Activated CD4-positive, alpha-beta T cell treated with anti-CD3 and anti-CD28 coated beads for 48 hours (primary cell): ENCODE measurements at regions not wholly inside any gene's neighbourhood (a gene's known extent, or its start where the extent isn't known, plus 50 kb on each side); places are given as distances from the start of the nearest gene placed in this dataset.
"Not testable (repeated sequence)": the region's sequence is repeated elsewhere in the genome, so short reads cannot be mapped to it uniquely, and the experiment has no call there.

Source experiments
- DNase-seq: peaks from one replicate; pipeline ENCODE4 v3.0.0-alpha.2; 2020

- no peak for DNase-seq
These were observed 748.5 kb upstream of the MBL2 start for GRCh38 chr10:53521046-53521445.

GRCh38 chr10:53508197-53508596 is 735.6 kb upstream of the MBL2 start:
- DNase-seq: no peak

- DNase-seq: not testable (repeated sequence)
These were observed 731.9 kb upstream of the MBL2 start for GRCh38 chr10:53504492-53504891.

GRCh38 chr10:53491774-53492173 is 719.2 kb upstream of the MBL2 start:
- DNase-seq: no peak

GRCh38 chr10:53490553-53490952 is 718.0 kb upstream of the MBL2 start:
- no peak for DNase-seq

- no peak for DNase-seq
These were observed 717.0 kb upstream of the MBL2 start for GRCh38 chr10:53489335-53490182.

- no peak for DNase-seq
These were observed 714.7 kb upstream of the MBL2 start for GRCh38 chr10:53487019-53487983.

- not testable (repeated sequence) for DNase-seq
These were observed 712.8 kb upstream of the MBL2 start for GRCh38 chr10:53485422-53485821.

GRCh38 chr10:53479365-53479764 is 706.8 kb upstream of the MBL2 start:
- DNase-seq: no peak

GRCh38 chr10:53477313-53477675 is 704.7 kb upstream of the MBL2 start:
- DNase-seq: no peak

GRCh38 chr10:53476650-53477312 is 704.2 kb upstream of the MBL2 start:
- no peak for DNase-seq

GRCh38 chr10:53469383-53469782 is 696.8 kb upstream of the MBL2 start:
- DNase-seq: no peak

GRCh38 chr10:53463539-53463938 is 691.0 kb upstream of the MBL2 start:
- no peak for DNase-seq

GRCh38 chr10:53458007-53458406 is 685.4 kb upstream of the MBL2 start:
- DNase-seq: no peak

- no peak for DNase-seq
These were observed 680.6 kb upstream of the MBL2 start for GRCh38 chr10:53453196-53453595.

- DNase-seq: no peak
These were observed 675.0 kb upstream of the MBL2 start for GRCh38 chr10:53447576-53447975.

GRCh38 chr10:53441843-53442242 is 669.3 kb upstream of the MBL2 start:
- no peak for DNase-seq

GRCh38 chr10:53440601-53441000 is 668.0 kb upstream of the MBL2 start:
- DNase-seq: no peak

GRCh38 chr10:53439075-53439474 is 666.5 kb upstream of the MBL2 start:
- DNase-seq: not testable (repeated sequence)

GRCh38 chr10:53434413-53434812 is 661.8 kb upstream of the MBL2 start:
- no peak for DNase-seq

- no peak for DNase-seq
These were observed 659.5 kb upstream of the MBL2 start for GRCh38 chr10:53432035-53432434.

GRCh38 chr10:53430974-53431373 is 658.4 kb upstream of the MBL2 start:
- no peak for DNase-seq
